22Rv1 (cell line): ENCODE measurements at regions not wholly inside any gene's neighbourhood (a gene's known extent, or its start where the extent isn't known, plus 50 kb on each side); places are given as distances from the start of the nearest gene placed in this dataset.
"Not testable (repeated sequence)": the region's sequence is repeated elsewhere in the genome, so short reads cannot be mapped to it uniquely, and the experiment has no call there.

Experiments used
- H3K27ac ChIP-seq: fragments of 450-650 bp; 2 replicates; pipeline ENCODE4 v1.5.1; 2017
- ZFX ChIP-seq: fragments of 450-650 bp; IDR thresholded peaks from 2 replicates; pipeline ENCODE4 v1.6.1; 2017; ENCODE audit warnings: antibody characterized with exemption, borderline replicate concordance
- TF ChIP-seq, protein P1 (sequence below): fragments of 450-650 bp; IDR thresholded peaks from 2 replicates; pipeline ENCODE4 v1.5.1; 2017; ENCODE audit warnings: mild to moderate bottlenecking

DNA sequence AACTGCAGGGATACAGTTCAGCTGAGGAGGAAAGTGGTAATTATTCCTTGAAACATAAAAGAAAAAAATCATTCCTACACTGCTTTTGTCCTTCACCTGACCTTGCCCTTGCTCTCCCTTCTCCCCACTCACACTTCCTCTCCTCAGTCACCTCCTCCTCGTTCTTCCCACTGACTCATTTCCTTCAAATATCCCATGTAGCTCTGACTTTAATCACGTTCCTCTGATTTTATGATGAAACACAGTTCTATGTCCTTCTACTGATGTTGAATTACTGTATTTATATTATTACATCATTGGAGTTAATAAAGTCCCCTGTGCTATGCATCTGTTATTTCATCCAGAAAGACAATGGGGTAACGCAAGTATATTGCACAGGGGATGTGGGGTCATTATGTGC lies 575.6 kb downstream of the POM121L12 start:
- TF ChIP-seq ZFX = no peak
- TF ChIP-seq, protein P1, sequence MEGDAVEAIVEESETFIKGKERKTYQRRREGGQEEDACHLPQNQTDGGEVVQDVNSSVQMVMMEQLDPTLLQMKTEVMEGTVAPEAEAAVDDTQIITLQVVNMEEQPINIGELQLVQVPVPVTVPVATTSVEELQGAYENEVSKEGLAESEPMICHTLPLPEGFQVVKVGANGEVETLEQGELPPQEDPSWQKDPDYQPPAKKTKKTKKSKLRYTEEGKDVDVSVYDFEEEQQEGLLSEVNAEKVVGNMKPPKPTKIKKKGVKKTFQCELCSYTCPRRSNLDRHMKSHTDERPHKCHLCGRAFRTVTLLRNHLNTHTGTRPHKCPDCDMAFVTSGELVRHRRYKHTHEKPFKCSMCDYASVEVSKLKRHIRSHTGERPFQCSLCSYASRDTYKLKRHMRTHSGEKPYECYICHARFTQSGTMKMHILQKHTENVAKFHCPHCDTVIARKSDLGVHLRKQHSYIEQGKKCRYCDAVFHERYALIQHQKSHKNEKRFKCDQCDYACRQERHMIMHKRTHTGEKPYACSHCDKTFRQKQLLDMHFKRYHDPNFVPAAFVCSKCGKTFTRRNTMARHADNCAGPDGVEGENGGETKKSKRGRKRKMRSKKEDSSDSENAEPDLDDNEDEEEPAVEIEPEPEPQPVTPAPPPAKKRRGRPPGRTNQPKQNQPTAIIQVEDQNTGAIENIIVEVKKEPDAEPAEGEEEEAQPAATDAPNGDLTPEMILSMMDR = no peak
- H3K27ac ChIP-seq = no peak overlapping the region

DNA sequence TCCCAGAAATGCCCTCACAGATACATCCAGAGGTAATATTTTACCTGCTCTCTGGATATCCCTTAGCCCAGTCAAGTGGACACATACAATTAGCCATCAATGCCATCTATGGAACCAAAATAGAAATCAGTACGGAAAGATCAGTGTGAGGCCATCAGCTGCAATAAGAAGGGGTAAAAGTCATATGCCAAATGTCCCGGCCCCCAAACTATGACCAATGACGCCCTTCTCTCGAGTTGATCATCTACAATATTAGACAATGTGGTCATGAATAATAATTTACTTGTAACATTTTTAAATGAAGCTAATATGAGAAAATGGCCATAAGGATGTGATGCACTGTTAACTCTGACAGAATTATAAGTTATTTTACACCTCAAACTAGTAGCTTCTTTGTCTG lies 588.9 kb downstream of the POM121L12 start:
- H3K27ac ChIP-seq = no peak overlapping the region
- TF ChIP-seq, protein P1 = no peak
- TF ChIP-seq ZFX = no peak

DNA sequence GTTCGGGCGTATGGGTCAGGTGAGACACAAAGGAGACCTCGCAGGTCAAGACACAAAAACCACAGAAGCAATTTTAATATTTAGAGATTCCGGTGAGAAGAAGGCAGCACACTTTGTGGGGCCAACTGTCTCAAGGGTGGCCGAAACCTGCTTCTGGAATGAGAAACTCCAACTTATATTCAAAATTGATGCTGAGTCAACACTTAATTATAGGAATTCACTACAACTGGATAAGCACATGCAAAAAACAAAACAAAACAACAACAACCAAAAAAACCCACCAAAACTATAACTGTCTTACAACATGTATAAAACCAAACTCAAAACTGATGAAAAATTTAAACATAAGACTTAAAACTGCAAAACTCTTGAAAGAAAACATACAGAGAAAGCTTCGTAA lies 593.3 kb downstream of the POM121L12 start:
- no peak overlapping the region for H3K27ac ChIP-seq
- TF ChIP-seq, protein P1 = no peak
- no peak for TF ChIP-seq ZFX

DNA sequence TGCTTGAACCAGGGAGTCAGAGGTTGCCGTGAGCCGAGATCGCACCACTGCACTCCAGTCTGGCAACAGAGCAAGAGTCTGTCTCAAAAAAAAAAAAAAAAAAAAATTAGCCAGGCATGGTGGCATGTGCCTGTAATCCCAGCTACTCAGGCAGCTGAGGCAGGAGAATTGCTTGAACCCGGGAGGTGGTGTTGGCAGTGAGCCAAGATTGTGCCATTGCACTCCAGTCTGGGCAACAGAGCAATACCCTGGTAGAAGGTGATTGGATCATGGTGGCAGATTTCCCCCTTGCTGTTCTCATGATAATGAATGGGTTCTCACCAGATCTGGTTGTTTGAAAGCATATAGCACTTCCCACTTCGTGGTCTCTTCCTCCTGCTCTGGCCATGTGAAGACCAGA lies 599.8 kb downstream of the POM121L12 start:
- H3K27ac ChIP-seq = not testable (repeated sequence)

DNA sequence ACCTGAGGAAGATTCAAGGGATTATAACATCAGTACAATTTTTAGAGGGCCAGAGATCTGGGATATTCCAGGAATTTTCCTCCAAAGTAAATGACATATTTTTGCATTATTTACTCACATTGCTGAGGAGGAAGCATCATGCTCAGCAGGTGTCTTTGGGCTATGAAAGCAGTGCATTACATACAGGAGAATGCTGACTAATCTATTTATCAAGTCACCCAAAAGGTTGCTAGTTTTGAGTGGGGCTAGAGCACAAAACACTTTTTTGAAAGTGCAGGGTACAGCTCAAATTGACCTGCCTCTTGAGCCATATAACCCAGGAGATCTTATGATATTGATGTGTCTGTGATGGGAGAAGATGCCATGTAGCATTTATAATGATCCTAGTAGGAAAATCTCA lies 603.1 kb downstream of the POM121L12 start:
- TF ChIP-seq, protein P1 = no peak
- no peak for TF ChIP-seq ZFX
- no peak overlapping the region for H3K27ac ChIP-seq

DNA sequence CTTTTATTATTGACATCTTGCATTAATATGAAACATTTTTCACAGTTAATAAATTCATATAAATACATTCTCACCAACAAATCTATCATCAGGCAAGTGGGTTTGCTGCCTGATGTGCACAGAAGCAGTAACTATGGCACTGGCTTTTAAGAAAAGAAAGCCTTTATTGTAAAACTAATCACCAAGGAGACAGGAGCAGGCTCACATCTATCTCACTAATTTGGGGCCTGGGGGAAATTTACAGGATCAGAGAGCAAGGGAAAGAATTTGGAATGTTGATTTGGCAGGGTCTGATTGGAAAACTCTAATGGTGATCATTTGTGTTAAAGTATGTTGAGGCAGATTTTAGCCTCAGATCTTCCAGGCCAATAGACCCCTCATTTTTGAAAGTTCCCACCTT lies 605.7 kb downstream of the POM121L12 start:
- no peak overlapping the region for H3K27ac ChIP-seq
- TF ChIP-seq, protein P1 = no peak
- no peak for TF ChIP-seq ZFX

DNA sequence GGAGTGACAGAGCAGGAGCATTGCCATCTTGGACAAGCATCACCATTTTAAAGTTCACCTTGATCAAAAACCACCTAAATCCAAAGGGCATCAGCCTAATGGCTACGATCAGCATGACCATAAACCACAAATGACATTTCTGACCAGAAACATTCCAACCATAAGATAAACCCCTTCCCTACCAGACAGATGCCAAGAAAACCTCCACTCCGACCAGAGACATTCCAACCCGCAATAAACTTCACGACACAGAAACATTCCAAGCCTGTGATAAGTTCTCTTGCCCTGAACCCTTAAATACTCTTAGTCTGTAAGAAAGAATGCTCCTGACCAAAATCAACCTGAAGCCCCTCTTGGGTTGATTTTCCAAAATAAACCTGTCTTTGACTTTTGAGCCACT lies 606.9 kb downstream of the POM121L12 start:
- no peak overlapping the region for H3K27ac ChIP-seq
- TF ChIP-seq, protein P1 = no peak
- no peak for TF ChIP-seq ZFX

DNA sequence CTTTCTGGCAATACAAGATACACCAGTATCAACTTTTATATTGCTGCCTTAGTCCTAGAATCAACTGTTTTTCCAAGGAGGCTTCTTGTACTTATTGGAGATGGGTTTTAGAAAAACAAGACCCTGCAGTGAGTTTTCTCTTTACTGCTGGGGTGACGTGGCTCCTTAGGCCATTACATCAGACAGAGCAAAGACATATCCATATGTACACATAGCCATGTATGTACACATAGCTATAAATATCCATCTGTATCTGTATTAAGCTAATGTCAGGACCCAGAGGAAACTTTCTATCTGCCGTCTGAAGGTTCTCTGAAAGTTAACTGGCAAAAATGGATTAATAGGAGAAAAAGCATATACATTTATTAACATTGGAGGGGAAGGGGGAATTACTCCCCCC lies 607.4 kb downstream of the POM121L12 start:
- no peak overlapping the region for H3K27ac ChIP-seq
- no peak for TF ChIP-seq ZFX
- TF ChIP-seq, protein P1 = no peak
